22Rv1 (cell line): ENCODE measurements at regions not wholly inside any gene's neighbourhood (a gene's known extent, or its start where the extent isn't known, plus 50 kb on each side); places are given as distances from the start of the nearest gene placed in this dataset.

Experiments
- ZFX ChIP-seq: fragments of 450-650 bp; IDR thresholded peaks from 2 replicates; pipeline ENCODE4 v1.6.1; 2017; ENCODE audit warnings: antibody characterized with exemption, borderline replicate concordance
- TF ChIP-seq, protein P1 (sequence below): fragments of 450-650 bp; IDR thresholded peaks from 2 replicates; pipeline ENCODE4 v1.5.1; 2017; ENCODE audit warnings: mild to moderate bottlenecking

DNA sequence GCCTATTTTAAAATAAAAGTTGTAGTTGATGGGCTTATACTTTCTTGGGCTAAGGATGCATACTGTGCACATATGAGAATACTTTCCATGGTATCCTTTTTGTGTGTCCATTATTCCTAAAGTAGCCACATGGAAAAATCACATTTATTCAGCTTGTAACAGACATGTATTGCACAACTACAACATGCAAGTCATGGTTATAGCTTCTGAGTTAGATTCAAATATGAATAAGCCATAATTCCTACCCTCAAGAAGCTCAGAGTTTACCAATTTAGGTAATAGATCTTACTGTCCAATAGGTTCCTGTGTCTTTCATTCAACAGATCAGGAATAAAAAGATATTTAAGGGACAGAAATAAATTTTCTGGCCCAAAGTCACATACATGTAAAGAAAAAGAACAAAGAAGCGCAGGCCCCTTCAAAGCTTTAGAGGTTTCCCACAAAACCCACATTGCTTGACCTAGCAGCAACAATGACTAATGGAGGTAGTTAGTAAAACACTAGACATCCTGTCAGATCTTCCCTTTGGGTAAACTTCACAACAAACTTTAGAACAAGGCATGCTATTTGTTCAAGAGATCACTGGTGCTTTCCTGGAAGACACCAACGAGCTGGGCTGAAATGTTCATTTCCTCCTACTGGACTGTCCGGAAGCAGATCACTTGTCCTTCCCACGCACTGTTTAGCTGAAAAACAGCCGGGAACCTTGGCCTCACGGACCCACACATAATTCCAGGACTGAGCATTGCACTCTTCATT, 78.4 kb upstream of the ITGA1 start:
- TF ChIP-seq, protein P1, sequence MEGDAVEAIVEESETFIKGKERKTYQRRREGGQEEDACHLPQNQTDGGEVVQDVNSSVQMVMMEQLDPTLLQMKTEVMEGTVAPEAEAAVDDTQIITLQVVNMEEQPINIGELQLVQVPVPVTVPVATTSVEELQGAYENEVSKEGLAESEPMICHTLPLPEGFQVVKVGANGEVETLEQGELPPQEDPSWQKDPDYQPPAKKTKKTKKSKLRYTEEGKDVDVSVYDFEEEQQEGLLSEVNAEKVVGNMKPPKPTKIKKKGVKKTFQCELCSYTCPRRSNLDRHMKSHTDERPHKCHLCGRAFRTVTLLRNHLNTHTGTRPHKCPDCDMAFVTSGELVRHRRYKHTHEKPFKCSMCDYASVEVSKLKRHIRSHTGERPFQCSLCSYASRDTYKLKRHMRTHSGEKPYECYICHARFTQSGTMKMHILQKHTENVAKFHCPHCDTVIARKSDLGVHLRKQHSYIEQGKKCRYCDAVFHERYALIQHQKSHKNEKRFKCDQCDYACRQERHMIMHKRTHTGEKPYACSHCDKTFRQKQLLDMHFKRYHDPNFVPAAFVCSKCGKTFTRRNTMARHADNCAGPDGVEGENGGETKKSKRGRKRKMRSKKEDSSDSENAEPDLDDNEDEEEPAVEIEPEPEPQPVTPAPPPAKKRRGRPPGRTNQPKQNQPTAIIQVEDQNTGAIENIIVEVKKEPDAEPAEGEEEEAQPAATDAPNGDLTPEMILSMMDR = no peak
- no peak for TF ChIP-seq ZFX
